GM12891 (cell line): ENCODE measurements at regions not wholly inside any gene's neighbourhood (a gene's known extent, or its start where the extent isn't known, plus 50 kb on each side); places are given as distances from the start of the nearest gene placed in this dataset.

Experiments used
- PAX5 ChIP-seq: IDR thresholded peaks from 2 replicates; pipeline ENCODE4 v1.6.1; 2011; ENCODE audit warnings: low read length, moderate library complexity, mild to moderate bottlenecking; ENCODE audit not compliant: insufficient read depth, severe bottlenecking
- POLR2A ChIP-seq: IDR thresholded peaks from 2 replicates; pipeline ENCODE4 v1.6.1; 2011; ENCODE audit warnings: low read depth, low read length, control low read depth
- POLR2AphosphoS5 ChIP-seq: IDR thresholded peaks from 2 replicates; pipeline ENCODE4 v1.6.1; 2011; ENCODE audit warnings: low read depth, low read length, control low read depth
- SPI1 ChIP-seq: IDR thresholded peaks from 2 replicates; pipeline ENCODE4 v1.6.1; 2011; ENCODE audit warnings: low read depth, low read length, control low read depth
- TAF1 ChIP-seq: IDR thresholded peaks from 2 replicates; pipeline ENCODE4 v1.6.1; 2011; ENCODE audit warnings: low read depth, low read length, control low read depth

DNA sequence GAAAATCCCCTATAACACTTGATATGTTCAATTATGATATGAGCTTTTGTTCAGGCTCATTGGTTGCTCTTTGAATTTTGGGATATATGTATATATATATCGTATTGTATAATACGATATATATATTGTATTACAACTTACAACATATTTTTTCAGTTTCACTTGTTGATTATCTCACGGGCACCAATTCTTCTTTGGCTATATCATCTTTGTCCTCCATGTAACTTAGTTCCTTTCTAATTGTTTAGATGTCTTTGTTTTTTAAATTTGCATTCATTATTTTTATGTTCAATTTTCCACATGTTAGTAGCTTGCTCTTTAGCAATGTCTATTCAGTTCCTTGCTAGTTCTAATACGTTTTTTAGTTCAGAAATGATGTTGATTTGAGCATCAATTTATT lies 150.0 kb downstream of the BACH1 start:
- TF ChIP-seq SPI1 (no peak), POLR2A (no peak), TAF1 (no peak), POLR2AphosphoS5 (no peak), PAX5 (no peak)
